Loucy (cell line): ENCODE measurements at regions not wholly inside any gene's neighbourhood (a gene's known extent, or its start where the extent isn't known, plus 50 kb on each side); places are given as distances from the start of the nearest gene placed in this dataset.

Experiments
- CTCF ChIP-seq: fragments of 200-600 bp; sonication (generic); conservative IDR thresholded peaks from 2 replicates; pipeline ENCODE4 v1.5.1; 2014; ENCODE audit warnings: mild to moderate bottlenecking, antibody characterized with exemption, low read length
- EZH2phosphoT487 ChIP-seq: fragments of 200-600 bp; IDR thresholded peaks from 2 replicates; pipeline ENCODE4 v1.6.1; 2018; ENCODE audit warnings: antibody characterized with exemption, mild to moderate bottlenecking, moderate library complexity, borderline replicate concordance

- TF ChIP-seq CTCF (no peak), EZH2phosphoT487 (no peak)
Observed at GRCh38 chr12:97375310-97375709, 87.3 kb upstream of the RMST start.
